ENCODE measurements at regions not wholly inside any gene's neighbourhood (a gene's known extent, or its start where the extent isn't known, plus 50 kb on each side); places are given as distances from the start of the nearest gene placed in this dataset.

- no peak for DNase-seq (ENCODE audit: low read depth, low spot score)
- no peaks in the 10 kb centered on the region for H3K36me3 ChIP-seq (ENCODE audit: insufficient read depth, insufficient read length, low read length)
- TF ChIP-seq ZNF274 (IDR thresholded peaks at IDR 0.05; ENCODE audit: low read depth, low read length) (no peak), SUZ12 (IDR thresholded peaks at IDR 0.05; ENCODE audit: extremely low read depth, insufficient read depth, insufficient read length) (no peak), YY1 (IDR thresholded peaks at IDR 0.05; ENCODE audit: insufficient read depth, insufficient read length) (no peak)
Measured at GRCh38 chr14:30131581-30132097, 204.0 kb upstream of the PRKD1 start.

GRCh38 chr14:30132196-30132595 lies 204.5 kb upstream of the PRKD1 start:
- H3K9me3 ChIP-seq (ENCODE audit: insufficient read depth, low read length): no peaks in the 10 kb centered on the region
- H3K27me3 ChIP-seq (ENCODE audit: insufficient read depth, insufficient read length): no peaks in the 10 kb centered on the region
- no peak for DNase-seq (ENCODE audit: low read depth, low spot score)
- TF ChIP-seq SUZ12 (IDR thresholded peaks at IDR 0.05; ENCODE audit: extremely low read depth, insufficient read depth, insufficient read length): no peak
- no peak for TF ChIP-seq YY1 (IDR thresholded peaks at IDR 0.05; ENCODE audit: insufficient read depth, insufficient read length)
- TF ChIP-seq ZNF274 (IDR thresholded peaks at IDR 0.05; ENCODE audit: low read depth, low read length): no peak
- H3K4me3 ChIP-seq (ENCODE audit: insufficient read length, low read depth): no peak overlapping the region
- H3K9ac ChIP-seq (ENCODE audit: insufficient read length, low read depth): no peak overlapping the region
- H3K36me3 ChIP-seq (ENCODE audit: insufficient read depth, insufficient read length, low read length): no peaks in the 10 kb centered on the region
- no peaks in the 10 kb centered on the region for H3K4me1 ChIP-seq (ENCODE audit: insufficient read depth, insufficient read length)

More at GRCh38 chr14:30131581-30132097, 204.0 kb upstream of the PRKD1 start:
- Histone ChIP-seq H3K4me3 (ENCODE audit: insufficient read length, low read depth) (no peak overlapping the region), H3K9me3 (ENCODE audit: insufficient read depth, low read length) (no peaks in the 10 kb centered on the region), H3K4me1 (ENCODE audit: insufficient read depth, insufficient read length) (no peaks in the 10 kb centered on the region), H3K9ac (ENCODE audit: insufficient read length, low read depth) (no peak overlapping the region), H3K27me3 (ENCODE audit: insufficient read depth, insufficient read length) (no peaks in the 10 kb centered on the region)

- no peaks in the 10 kb centered on the region for H3K36me3 ChIP-seq (ENCODE audit: insufficient read depth, insufficient read length, low read length)
- no peak overlapping the region for H3K9ac ChIP-seq (ENCODE audit: insufficient read length, low read depth)
- no peak overlapping the region for H3K4me3 ChIP-seq (ENCODE audit: insufficient read length, low read depth)
- DNase-seq (ENCODE audit: low read depth, low spot score): no peak
- H3K27me3 ChIP-seq (ENCODE audit: insufficient read depth, insufficient read length): no peaks in the 10 kb centered on the region
- no peaks in the 10 kb centered on the region for H3K9me3 ChIP-seq (ENCODE audit: insufficient read depth, low read length)
- TF ChIP-seq YY1 (IDR thresholded peaks at IDR 0.05; ENCODE audit: insufficient read depth, insufficient read length) (no peak), ZNF274 (IDR thresholded peaks at IDR 0.05; ENCODE audit: low read depth, low read length) (no peak), SUZ12 (IDR thresholded peaks at IDR 0.05; ENCODE audit: extremely low read depth, insufficient read depth, insufficient read length) (no peak)
- no peaks in the 10 kb centered on the region for H3K4me1 ChIP-seq (ENCODE audit: insufficient read depth, insufficient read length)
Measured at GRCh38 chr14:30134936-30135335, 207.3 kb upstream of the PRKD1 start.

GRCh38 chr14:30138567-30138966 lies 210.9 kb upstream of the PRKD1 start:
- Histone ChIP-seq H3K36me3 (ENCODE audit: insufficient read depth, insufficient read length, low read length) (no peaks in the 10 kb centered on the region), H3K9ac (ENCODE audit: insufficient read length, low read depth) (no peak overlapping the region), H3K27me3 (ENCODE audit: insufficient read depth, insufficient read length) (no peaks in the 10 kb centered on the region), H3K9me3 (ENCODE audit: insufficient read depth, low read length) (no peaks in the 10 kb centered on the region), H3K4me3 (ENCODE audit: insufficient read length, low read depth) (no peak overlapping the region), H3K4me1 (ENCODE audit: insufficient read depth, insufficient read length) (no peaks in the 10 kb centered on the region)
- DNase-seq (ENCODE audit: low read depth, low spot score): no peak
- TF ChIP-seq YY1 (IDR thresholded peaks at IDR 0.05; ENCODE audit: insufficient read depth, insufficient read length) (no peak), ZNF274 (IDR thresholded peaks at IDR 0.05; ENCODE audit: low read depth, low read length) (no peak), SUZ12 (IDR thresholded peaks at IDR 0.05; ENCODE audit: extremely low read depth, insufficient read depth, insufficient read length) (no peak)

- no peak overlapping the region for H3K4me3 ChIP-seq (ENCODE audit: insufficient read length, low read depth)
- H3K4me1 ChIP-seq (ENCODE audit: insufficient read depth, insufficient read length): no peaks in the 10 kb centered on the region
- H3K9me3 ChIP-seq (ENCODE audit: insufficient read depth, low read length): peaks cover 16% of the 10 kb centered on the region; the same call in 1 of the 2 replicates
- no peak overlapping the region for H3K9ac ChIP-seq (ENCODE audit: insufficient read length, low read depth)
- H3K27me3 ChIP-seq (ENCODE audit: insufficient read depth, insufficient read length): no peaks in the 10 kb centered on the region
- H3K36me3 ChIP-seq (ENCODE audit: insufficient read depth, insufficient read length, low read length): no peaks in the 10 kb centered on the region
- TF ChIP-seq SUZ12 (IDR thresholded peaks at IDR 0.05; ENCODE audit: extremely low read depth, insufficient read depth, insufficient read length) (no peak), YY1 (IDR thresholded peaks at IDR 0.05; ENCODE audit: insufficient read depth, insufficient read length) (no peak)
- no peak for DNase-seq (ENCODE audit: low read depth, low spot score)
Measured at GRCh38 chr14:30142216-30142615, 214.6 kb upstream of the PRKD1 start.

- H3K27me3 ChIP-seq (ENCODE audit: insufficient read depth, insufficient read length): no peaks in the 10 kb centered on the region
- H3K9ac ChIP-seq (ENCODE audit: insufficient read length, low read depth): no peak overlapping the region
Measured at GRCh38 chr14:30143627-30144026, 216.0 kb upstream of the PRKD1 start.

GRCh38 chr14:30153717-30154116 lies 226.1 kb upstream of the PRKD1 start:
- H3K9ac ChIP-seq (ENCODE audit: insufficient read length, low read depth): no peak overlapping the region
- H3K4me1 ChIP-seq (ENCODE audit: insufficient read depth, insufficient read length): no peaks in the 10 kb centered on the region
- H3K9me3 ChIP-seq (ENCODE audit: insufficient read depth, low read length): no peaks in the 10 kb centered on the region
- no peaks in the 10 kb centered on the region for H3K36me3 ChIP-seq (ENCODE audit: insufficient read depth, insufficient read length, low read length)
- TF ChIP-seq SUZ12 (IDR thresholded peaks at IDR 0.05; ENCODE audit: extremely low read depth, insufficient read depth, insufficient read length): no peak
- no peak for TF ChIP-seq YY1 (IDR thresholded peaks at IDR 0.05; ENCODE audit: insufficient read depth, insufficient read length)
- TF ChIP-seq ZNF274 (IDR thresholded peaks at IDR 0.05; ENCODE audit: low read depth, low read length): no peak
- H3K27me3 ChIP-seq (ENCODE audit: insufficient read depth, insufficient read length): no peaks in the 10 kb centered on the region
- DNase-seq (ENCODE audit: low read depth, low spot score): no peak
- no peak overlapping the region for H3K4me3 ChIP-seq (ENCODE audit: insufficient read length, low read depth)

More at GRCh38 chr14:30143627-30144026, 216.0 kb upstream of the PRKD1 start:
- no peaks in the 10 kb centered on the region for H3K4me1 ChIP-seq (ENCODE audit: insufficient read depth, insufficient read length)
- H3K36me3 ChIP-seq (ENCODE audit: insufficient read depth, insufficient read length, low read length): no peaks in the 10 kb centered on the region
- H3K9me3 ChIP-seq (ENCODE audit: insufficient read depth, low read length): peaks cover 18% of the 10 kb centered on the region; the same call in 1 of the 2 replicates
- no peak for TF ChIP-seq SUZ12 (IDR thresholded peaks at IDR 0.05; ENCODE audit: extremely low read depth, insufficient read depth, insufficient read length)
- TF ChIP-seq ZNF274 (IDR thresholded peaks at IDR 0.05; ENCODE audit: low read depth, low read length): no peak
- TF ChIP-seq YY1 (IDR thresholded peaks at IDR 0.05; ENCODE audit: insufficient read depth, insufficient read length): no peak
- no peak overlapping the region for H3K4me3 ChIP-seq (ENCODE audit: insufficient read length, low read depth)
- no peak for DNase-seq (ENCODE audit: low read depth, low spot score)

Data from NT2/D1 (cell line).